Activated CD8-positive, alpha-beta memory T cell treated with anti-CD3 and anti-CD28 coated beads for 24 hours (primary cell): ENCODE measurements at regions not wholly inside any gene's neighbourhood (a gene's known extent, or its start where the extent isn't known, plus 50 kb on each side); places are given as distances from the start of the nearest gene placed in this dataset.

Experiments
- DNase-seq: peaks from one replicate; pipeline ENCODE4 v3.0.0-alpha.2; 2020

- DNase-seq = no peak
Observed at GRCh38 chr2:12090072-12090471, 343.6 kb downstream of the LPIN1 start.

GRCh38 chr2:12090590-12090989 lies 344.2 kb downstream of the LPIN1 start:
- DNase-seq = no peak

- no peak for DNase-seq
Observed at GRCh38 chr2:12091201-12091806, 344.9 kb downstream of the LPIN1 start.

- DNase-seq = no peak
Observed at GRCh38 chr2:12094134-12094533, 347.7 kb downstream of the LPIN1 start.

- DNase-seq = no peak
Observed at GRCh38 chr2:12096051-12096787, 349.8 kb downstream of the LPIN1 start.

GRCh38 chr2:12096788-12097449 lies 350.5 kb downstream of the LPIN1 start:
- DNase-seq = no peak

- DNase-seq = no peak
Observed at GRCh38 chr2:12097859-12098258, 351.4 kb downstream of the LPIN1 start.

GRCh38 chr2:12099374-12099773 lies 352.9 kb downstream of the LPIN1 start:
- peak; percentile 19 for DNase-seq

- DNase-seq = peak; percentile 13
Observed at GRCh38 chr2:12102679-12103078, 356.2 kb downstream of the LPIN1 start.

- DNase-seq = peak; percentile 49
Observed at GRCh38 chr2:12105180-12105579, 358.7 kb downstream of the LPIN1 start.

GRCh38 chr2:12106440-12107080 lies 360.1 kb downstream of the LPIN1 start:
- DNase-seq = peak; percentile 58

GRCh38 chr2:12107321-12107720 lies 360.9 kb downstream of the LPIN1 start:
- DNase-seq = no peak

GRCh38 chr2:12107939-12108338 lies 361.5 kb downstream of the LPIN1 start:
- DNase-seq = no peak

GRCh38 chr2:12109363-12110017 lies 363.1 kb downstream of the LPIN1 start:
- DNase-seq = no peak

- DNase-seq = no peak
Observed at GRCh38 chr2:12110074-12110473, 363.6 kb downstream of the LPIN1 start.

- DNase-seq = no peak
Observed at GRCh38 chr2:12110481-12110880, 364.0 kb downstream of the LPIN1 start.

GRCh38 chr2:12113412-12113811 lies 367.0 kb downstream of the LPIN1 start:
- DNase-seq = no peak

- no peak for DNase-seq
Observed at GRCh38 chr2:12114816-12115215, 368.4 kb downstream of the LPIN1 start.

- DNase-seq = no peak
Observed at GRCh38 chr2:12116228-12116750, 369.9 kb downstream of the LPIN1 start.

- DNase-seq = no peak
Observed at GRCh38 chr2:12119841-12120240, 373.4 kb downstream of the LPIN1 start.

- DNase-seq = no peak
Observed at GRCh38 chr2:12120281-12121150, 374.1 kb downstream of the LPIN1 start.

- DNase-seq = no peak
Observed at GRCh38 chr2:12124790-12125189, 378.4 kb downstream of the LPIN1 start.
